HS-27A (cell line): ENCODE measurements at regions not wholly inside any gene's neighbourhood (a gene's known extent, or its start where the extent isn't known, plus 50 kb on each side); places are given as distances from the start of the nearest gene placed in this dataset.
"Not testable (repeated sequence)": the region's sequence is repeated elsewhere in the genome, so short reads cannot be mapped to it uniquely, and the experiment has no call there.

ENCODE experiments used
- DNase-seq: peaks from one replicate; pipeline ENCODE4 v3.0.0-alpha.2; 2012; ENCODE audit warnings: low read depth, missing footprints

GRCh38 chr2:130289780-130290179 lies 52.9 kb upstream of the IMP4 start:
- DNase-seq, result no peak

- DNase-seq, result no peak
Measured at GRCh38 chr2:130288467-130289403, 54.0 kb upstream of the IMP4 start.

GRCh38 chr2:130287656-130288026 lies 55.1 kb upstream of the IMP4 start:
- no peak for DNase-seq

- DNase-seq, result no peak
Measured at GRCh38 chr2:130286983-130287655, 55.6 kb upstream of the IMP4 start.

- not testable (repeated sequence) for DNase-seq
Measured at GRCh38 chr2:130283341-130283869, 59.3 kb upstream of the IMP4 start.

GRCh38 chr2:130279551-130279950 lies 63.1 kb upstream of the IMP4 start:
- not testable (repeated sequence) for DNase-seq

- not testable (repeated sequence) for DNase-seq
Measured at GRCh38 chr2:130268333-130268732, 70.1 kb upstream of the TUBA3E start.

- DNase-seq, result not testable (repeated sequence)
Measured at GRCh38 chr2:130267572-130267971, 69.3 kb upstream of the TUBA3E start.

- DNase-seq, result not testable (repeated sequence)
Measured at GRCh38 chr2:130266836-130267235, 68.6 kb upstream of the TUBA3E start.

GRCh38 chr2:130265570-130266247 lies 67.5 kb upstream of the TUBA3E start:
- DNase-seq, result not testable (repeated sequence)

- DNase-seq, result not testable (repeated sequence)
Measured at GRCh38 chr2:130264901-130265320, 66.7 kb upstream of the TUBA3E start.

GRCh38 chr2:130264501-130264900 lies 66.3 kb upstream of the TUBA3E start:
- DNase-seq, result no peak

- DNase-seq, result no peak
Measured at GRCh38 chr2:130264046-130264445, 65.8 kb upstream of the TUBA3E start.

GRCh38 chr2:130263606-130264005 lies 65.4 kb upstream of the TUBA3E start:
- DNase-seq, result no peak

GRCh38 chr2:130261970-130262760 lies 63.9 kb upstream of the TUBA3E start:
- no peak for DNase-seq

- DNase-seq, result no peak
Measured at GRCh38 chr2:130261099-130261498, 62.9 kb upstream of the TUBA3E start.

GRCh38 chr2:130259594-130259993 lies 61.4 kb upstream of the TUBA3E start:
- no peak for DNase-seq

- DNase-seq, result no peak
Measured at GRCh38 chr2:130258356-130258755, 60.1 kb upstream of the TUBA3E start.

GRCh38 chr2:130252880-130253645 lies 54.8 kb upstream of the TUBA3E start:
- peak; percentile 46 for DNase-seq

GRCh38 chr2:130251873-130252620 lies 53.8 kb upstream of the TUBA3E start:
- no peak for DNase-seq
